T-helper 17 cell (primary cell): ENCODE measurements at regions not wholly inside any gene's neighbourhood (a gene's known extent, or its start where the extent isn't known, plus 50 kb on each side); places are given as distances from the start of the nearest gene placed in this dataset.

Experiments
- ATAC-seq: fragments of 150-1000 bp; cut with Tn5 transposase; 2 replicates; pipeline ENCODE4 v1.10.0; 2021; ENCODE audit warnings: mild to moderate bottlenecking, moderate library complexity
- DNase-seq, 3 donors: peaks; one replicate each; pipeline versions ENCODE4 v3.0.0 to v3.0.0-alpha.2; 2020 to 2021
- H3K9me3 ChIP-seq: one replicate; pipeline ENCODE4 v1.7.0; 2013; ENCODE audit warnings: low read length, mild to moderate bottlenecking; ENCODE audit not compliant: control insufficient read depth, poor library complexity, severe bottlenecking
- H3K27ac Mint-ChIP-seq: one replicate; pipeline ENCODE4 v1.8.0; 2022; ENCODE audit warnings: mild to moderate bottlenecking, moderate library complexity, mixed read lengths
- H3K27me3 Mint-ChIP-seq: one replicate; pipeline ENCODE4 v1.8.0; 2022; ENCODE audit warnings: mixed read lengths
- H3K36me3 Mint-ChIP-seq: one replicate; pipeline ENCODE4 v1.8.0; 2022; ENCODE audit warnings: low read depth, mixed read lengths
- H3K4me1 Mint-ChIP-seq: one replicate; pipeline ENCODE4 v1.8.0; 2022; ENCODE audit warnings: mild to moderate bottlenecking, mixed read lengths
- H3K4me3 Mint-ChIP-seq: one replicate; pipeline ENCODE4 v1.8.0; 2022; ENCODE audit warnings: mild to moderate bottlenecking, moderate library complexity, mixed read lengths

DNA sequence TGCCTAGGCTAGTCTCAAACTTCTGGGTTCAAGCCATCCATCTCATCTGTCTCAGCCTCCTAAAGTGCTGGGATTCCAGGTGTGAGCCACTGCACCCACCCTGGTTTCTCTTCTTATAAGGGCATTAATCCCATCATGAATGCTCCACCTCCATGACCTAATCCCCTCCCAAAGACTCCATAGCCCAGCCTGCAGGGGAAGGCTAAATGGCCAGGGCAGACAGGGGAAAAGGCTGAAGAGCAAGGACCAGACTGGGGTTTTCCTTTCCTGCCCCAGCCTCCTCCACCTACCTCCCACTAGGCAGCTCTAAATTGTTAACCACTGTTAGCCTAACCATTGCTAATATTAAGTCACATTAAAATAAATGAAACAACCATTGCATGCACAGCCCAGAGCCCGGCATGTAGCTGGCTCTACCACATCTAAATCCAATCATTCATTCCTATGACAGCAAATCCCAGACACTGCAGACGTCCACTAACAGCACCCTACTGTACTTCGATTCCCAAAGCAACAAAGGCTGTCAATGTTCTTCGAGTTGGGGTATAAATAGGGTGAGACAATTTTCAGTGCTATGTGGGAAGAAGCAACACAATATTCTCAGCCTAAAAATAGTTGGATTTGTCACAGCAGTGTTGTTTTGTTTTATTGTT is 243.2 kb upstream of the ARID1B start:
- no peaks in the 10 kb centered on the region for H3K9me3 ChIP-seq
- peaks cover 2% of the 10 kb centered on the region for H3K36me3 Mint-ChIP-seq
- no peak overlapping the region for H3K4me3 Mint-ChIP-seq
- no peak for ATAC-seq
- DNase-seq, result no peak
- H3K27ac Mint-ChIP-seq, result no peak overlapping the region
- peaks cover 5% of the 10 kb centered on the region for H3K4me1 Mint-ChIP-seq
- no peaks in the 10 kb centered on the region for H3K27me3 Mint-ChIP-seq

DNA sequence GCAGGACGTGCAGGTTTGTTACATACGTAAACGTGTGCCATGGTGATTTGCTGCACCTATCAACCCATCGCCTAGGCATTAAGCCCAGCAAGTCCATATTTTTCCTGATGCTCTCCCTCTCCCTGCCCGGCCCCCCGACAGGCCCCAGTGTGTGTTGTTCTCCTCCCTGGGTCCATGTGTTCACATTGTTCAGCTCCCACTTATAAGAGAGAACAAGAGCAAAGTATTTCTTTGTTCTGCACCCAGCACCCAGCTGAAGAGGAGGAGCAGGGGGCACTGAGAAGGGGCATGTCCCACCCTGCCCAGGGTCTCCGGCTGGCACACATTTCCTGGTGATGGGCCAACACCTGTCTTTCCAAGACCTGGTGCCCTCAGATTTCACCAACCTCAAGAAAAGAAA is 251.1 kb upstream of the ARID1B start:
- DNase-seq (no peak), ATAC-seq (no peak)
- Mint-ChIP-seq H3K4me1 (no peaks in the 10 kb centered on the region), H3K36me3 (no peaks in the 10 kb centered on the region), H3K27ac (no peak overlapping the region), H3K27me3 (no peaks in the 10 kb centered on the region), H3K4me3 (no peak overlapping the region)
- no peaks in the 10 kb centered on the region for H3K9me3 ChIP-seq

DNA sequence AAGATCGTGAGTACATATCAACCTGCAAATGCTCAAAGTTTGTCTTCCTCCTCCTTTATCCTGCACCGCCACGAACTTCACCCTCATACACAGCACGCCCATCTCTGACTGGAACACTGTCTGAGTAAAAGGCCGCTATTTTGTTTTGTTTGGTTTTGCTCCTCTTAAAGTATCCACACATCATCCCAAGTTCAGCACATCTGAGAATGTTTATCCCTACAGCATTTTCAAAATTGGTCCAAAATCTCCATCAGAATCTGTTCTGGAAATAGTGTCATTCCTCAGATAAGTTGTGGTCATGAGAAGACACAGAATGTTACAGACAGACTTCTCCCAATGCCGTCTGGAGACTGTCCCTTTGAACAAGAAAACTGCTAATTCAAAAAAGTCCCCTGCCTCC is 251.6 kb upstream of the ARID1B start:
- Mint-ChIP-seq H3K4me3 (no peak overlapping the region), H3K4me1 (no peaks in the 10 kb centered on the region), H3K27ac (no peak overlapping the region), H3K27me3 (no peaks in the 10 kb centered on the region), H3K36me3 (no peaks in the 10 kb centered on the region)
- H3K9me3 ChIP-seq, result no peaks in the 10 kb centered on the region
- ATAC-seq (no peak), DNase-seq (no peak)

DNA sequence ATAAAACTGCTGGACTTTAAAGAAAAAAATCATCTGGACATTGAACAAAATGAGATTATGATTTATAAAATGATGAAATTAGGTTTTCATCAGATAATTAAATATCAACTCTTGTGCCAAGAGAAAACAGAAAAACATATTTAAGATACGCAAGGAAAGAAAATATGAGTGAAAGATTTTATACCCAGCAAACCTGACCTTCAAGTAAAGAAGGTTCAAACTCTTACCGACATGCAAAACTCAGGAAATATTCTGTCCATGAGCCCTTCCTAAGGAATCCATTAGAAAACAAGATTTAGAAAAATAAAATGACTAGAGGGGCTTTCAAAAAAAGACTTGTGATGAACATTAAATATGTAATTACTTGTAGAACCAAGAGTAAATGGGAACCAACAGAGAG is 257.2 kb upstream of the ARID1B start:
- Mint-ChIP-seq H3K36me3 (no peaks in the 10 kb centered on the region), H3K4me3 (no peak overlapping the region), H3K27me3 (no peaks in the 10 kb centered on the region), H3K27ac (no peak overlapping the region), H3K4me1 (no peaks in the 10 kb centered on the region)
- DNase-seq (no peak), ATAC-seq (no peak)
- H3K9me3 ChIP-seq, result no peaks in the 10 kb centered on the region

DNA sequence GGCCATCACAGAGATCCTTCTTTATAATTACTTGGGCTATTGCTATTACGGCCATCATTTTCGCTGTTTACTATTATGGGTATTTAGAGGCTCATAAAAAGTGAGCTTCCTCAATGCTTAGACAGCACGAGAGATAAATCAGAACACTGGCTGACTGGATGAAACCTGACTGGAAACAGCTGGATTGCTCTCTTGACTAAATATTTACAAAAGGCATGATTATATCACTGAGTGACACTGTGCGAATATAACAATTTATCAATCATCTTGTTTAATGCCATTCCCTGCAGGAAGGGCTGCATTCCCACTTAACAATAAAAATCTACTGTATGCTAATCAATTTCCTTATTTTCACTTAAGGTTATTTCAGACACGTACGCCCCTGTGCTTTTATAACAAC is 260.1 kb upstream of the ARID1B start:
- no peaks in the 10 kb centered on the region for H3K4me1 Mint-ChIP-seq
- H3K9me3 ChIP-seq, result no peaks in the 10 kb centered on the region
- DNase-seq (no peak), ATAC-seq (no peak)
- H3K27me3 Mint-ChIP-seq, result peaks cover 5% of the 10 kb centered on the region
- no peak overlapping the region for H3K27ac Mint-ChIP-seq
- no peak overlapping the region for H3K4me3 Mint-ChIP-seq
- H3K36me3 Mint-ChIP-seq, result no peaks in the 10 kb centered on the region

DNA sequence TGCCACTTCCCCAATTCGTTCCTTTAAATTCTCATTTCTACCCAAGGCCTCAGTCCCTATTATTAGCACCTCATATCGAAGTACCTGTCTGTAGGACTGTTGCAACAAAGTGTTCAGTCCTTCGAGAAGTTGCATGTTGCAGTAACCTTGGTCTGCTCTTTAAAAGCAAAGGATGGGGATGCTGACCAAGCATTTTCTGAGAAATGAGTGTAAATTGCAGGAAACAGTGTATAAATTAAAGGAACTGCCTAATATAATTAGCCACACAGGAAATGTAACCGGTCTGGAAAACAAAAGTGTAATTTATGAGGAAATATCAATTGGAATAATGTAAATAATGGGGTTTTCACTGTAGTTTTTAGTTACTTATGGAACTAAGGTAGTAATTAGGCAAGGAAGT is 261.9 kb upstream of the ARID1B start:
- ATAC-seq, result no peak

DNA sequence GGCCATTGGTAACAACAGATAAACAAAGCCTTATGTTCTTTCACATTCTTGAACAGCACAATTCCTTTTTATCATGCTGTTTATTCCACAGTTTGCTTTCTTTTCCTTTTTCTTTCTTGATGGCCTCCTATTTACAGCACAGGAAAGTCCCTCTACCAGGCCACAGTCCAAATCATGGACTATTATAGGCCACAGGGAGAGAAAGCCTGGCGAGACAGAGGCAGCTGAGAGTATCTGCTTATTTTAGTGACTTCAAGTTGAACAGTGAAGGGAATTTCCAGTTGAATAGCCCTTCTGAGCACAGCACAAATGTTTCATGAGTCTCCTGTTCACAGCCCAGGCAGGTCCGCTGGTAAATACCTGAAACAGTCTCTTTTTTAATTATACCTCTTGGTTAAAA is 263.7 kb upstream of the ARID1B start:
- H3K9me3 ChIP-seq, result no peaks in the 10 kb centered on the region
- Mint-ChIP-seq H3K27ac (no peak overlapping the region), H3K36me3 (no peaks in the 10 kb centered on the region), H3K27me3 (peaks cover 18% of the 10 kb centered on the region), H3K4me1 (peaks cover 7% of the 10 kb centered on the region), H3K4me3 (no peak overlapping the region)
- ATAC-seq (no peak), DNase-seq (no peak)

More for the DNA sequence above, 261.9 kb upstream of the ARID1B start:
- no peaks in the 10 kb centered on the region for H3K9me3 ChIP-seq
- no peak overlapping the region for H3K27ac Mint-ChIP-seq
- no peaks in the 10 kb centered on the region for H3K36me3 Mint-ChIP-seq
- H3K27me3 Mint-ChIP-seq, result peaks cover 6% of the 10 kb centered on the region
- no peaks in the 10 kb centered on the region for H3K4me1 Mint-ChIP-seq
- no peak overlapping the region for H3K4me3 Mint-ChIP-seq
- DNase-seq, result no peak

DNA sequence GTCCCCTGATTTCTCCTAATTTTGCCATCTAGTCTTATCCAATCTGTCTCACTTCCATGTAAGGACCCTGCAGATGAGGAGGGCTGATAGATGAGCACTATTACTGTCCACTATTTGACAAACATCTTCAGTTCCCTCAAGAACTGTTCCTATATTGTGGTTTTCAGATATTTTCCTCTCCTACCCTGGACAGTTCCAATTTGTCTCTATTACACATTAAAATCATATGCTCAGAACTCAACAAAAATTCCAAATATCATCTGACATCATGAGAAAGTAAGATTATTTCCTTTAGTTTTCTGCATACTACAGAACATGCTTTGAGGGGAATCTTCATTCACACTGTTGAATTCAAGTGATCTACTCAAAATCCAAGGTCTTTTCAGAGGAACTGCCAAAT is 265.6 kb upstream of the ARID1B start:
- DNase-seq (no peak), ATAC-seq (no peak)
- H3K9me3 ChIP-seq, result no peaks in the 10 kb centered on the region
- H3K4me3 Mint-ChIP-seq, result no peak overlapping the region
- no peak overlapping the region for H3K27ac Mint-ChIP-seq
- H3K27me3 Mint-ChIP-seq, result peaks cover 30% of the 10 kb centered on the region
- H3K36me3 Mint-ChIP-seq, result no peaks in the 10 kb centered on the region
- H3K4me1 Mint-ChIP-seq, result peaks cover 13% of the 10 kb centered on the region

DNA sequence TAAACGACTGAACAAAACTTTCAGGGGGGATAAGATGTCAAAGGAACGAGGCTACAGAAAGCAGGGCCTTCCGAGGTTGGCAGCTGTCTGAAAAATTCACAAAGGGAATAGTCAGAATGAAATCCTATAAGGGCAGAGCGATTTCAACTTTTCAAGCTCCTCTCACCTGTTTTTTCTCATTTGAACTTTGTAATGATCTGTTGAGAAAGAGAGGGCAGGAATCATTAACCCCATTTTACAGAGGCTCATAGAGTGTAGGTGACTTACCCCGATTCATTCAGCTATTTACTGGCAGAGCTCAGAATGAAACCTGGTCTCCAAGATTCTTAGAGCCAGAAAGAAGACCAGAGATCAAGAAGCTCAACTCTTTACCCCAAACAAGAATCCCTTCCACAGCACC is 266.1 kb upstream of the ARID1B start:
- ATAC-seq, result no peak

DNA sequence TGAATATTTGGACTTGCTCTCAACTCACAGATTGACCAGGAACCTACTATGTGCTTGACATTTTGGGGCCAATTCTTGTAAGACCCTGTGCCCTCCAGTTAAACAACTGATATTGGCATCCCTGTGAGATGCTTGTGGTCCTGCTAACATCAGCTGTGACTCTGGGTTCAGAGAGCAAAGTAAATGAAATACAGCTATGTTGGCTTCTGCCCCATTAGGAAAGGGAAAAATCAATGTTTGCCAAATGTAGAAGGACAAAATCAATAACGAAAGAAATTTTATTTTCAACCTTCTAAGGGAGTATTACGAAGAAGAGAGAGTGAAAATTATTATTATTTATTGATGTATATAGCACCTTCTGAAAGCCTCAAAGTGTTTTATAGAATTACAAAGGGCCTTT is 266.9 kb upstream of the ARID1B start:
- ATAC-seq (no peak), DNase-seq (no peak)
- Mint-ChIP-seq H3K36me3 (no peaks in the 10 kb centered on the region), H3K27me3 (peaks cover 30% of the 10 kb centered on the region), H3K4me3 (no peak overlapping the region), H3K27ac (no peak overlapping the region), H3K4me1 (peaks cover 13% of the 10 kb centered on the region)
- H3K9me3 ChIP-seq, result no peaks in the 10 kb centered on the region

More for the DNA sequence above, 266.1 kb upstream of the ARID1B start:
- DNase-seq, result no peak
- Mint-ChIP-seq H3K27ac (no peak overlapping the region), H3K4me1 (peaks cover 13% of the 10 kb centered on the region), H3K4me3 (no peak overlapping the region), H3K36me3 (no peaks in the 10 kb centered on the region), H3K27me3 (peaks cover 30% of the 10 kb centered on the region)
- H3K9me3 ChIP-seq, result no peaks in the 10 kb centered on the region

DNA sequence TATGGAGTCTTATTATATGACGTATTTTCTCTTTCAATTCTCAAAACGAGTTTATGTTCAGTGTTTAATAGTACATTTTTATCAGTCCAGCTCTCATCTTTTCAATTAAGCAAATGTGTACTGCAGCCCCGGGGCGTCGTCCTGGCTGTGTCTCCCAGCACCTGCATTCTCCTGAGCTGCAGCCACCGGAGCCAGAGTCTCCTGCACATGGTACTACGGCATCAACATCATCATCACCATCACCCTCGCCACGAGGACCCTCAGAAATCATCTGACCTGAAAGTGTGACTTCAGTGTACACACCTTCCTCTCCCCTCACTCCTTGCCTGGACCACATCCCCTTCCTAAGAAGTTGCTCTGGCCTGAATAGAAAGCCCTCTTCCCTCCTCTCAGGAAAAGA is 267.7 kb upstream of the ARID1B start:
- Mint-ChIP-seq H3K4me1 (peaks cover 13% of the 10 kb centered on the region), H3K4me3 (no peak overlapping the region), H3K36me3 (no peaks in the 10 kb centered on the region), H3K27ac (peak overlapping the region; percentile 10), H3K27me3 (peaks cover 30% of the 10 kb centered on the region)
- no peak for DNase-seq
- no peaks in the 10 kb centered on the region for H3K9me3 ChIP-seq
- no peak for ATAC-seq

DNA sequence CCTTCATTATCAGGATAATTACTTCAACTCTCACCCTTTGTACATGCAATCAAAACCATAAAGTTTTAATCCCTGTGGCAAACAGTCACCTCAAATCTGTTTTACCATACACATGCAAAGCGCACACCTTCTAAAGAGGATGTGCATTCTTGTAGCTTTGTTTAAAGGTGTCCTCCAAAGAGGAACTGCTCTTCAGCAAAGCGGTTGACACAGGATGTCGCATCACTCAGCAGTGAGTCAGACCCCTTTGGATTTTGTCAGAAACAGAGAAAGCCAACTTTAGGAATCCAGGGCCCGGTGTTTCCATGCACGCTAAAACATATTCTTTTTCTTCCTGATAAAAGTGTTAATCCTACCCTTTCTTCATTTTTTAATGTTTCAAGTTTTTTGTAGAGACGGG is 268.3 kb upstream of the ARID1B start:
- Mint-ChIP-seq H3K4me1 (peaks cover 13% of the 10 kb centered on the region), H3K27ac (peak overlapping the region; percentile 10), H3K4me3 (no peak overlapping the region), H3K27me3 (peaks cover 30% of the 10 kb centered on the region), H3K36me3 (no peaks in the 10 kb centered on the region)
- DNase-seq (no peak), ATAC-seq (no peak)
- H3K9me3 ChIP-seq, result no peaks in the 10 kb centered on the region

DNA sequence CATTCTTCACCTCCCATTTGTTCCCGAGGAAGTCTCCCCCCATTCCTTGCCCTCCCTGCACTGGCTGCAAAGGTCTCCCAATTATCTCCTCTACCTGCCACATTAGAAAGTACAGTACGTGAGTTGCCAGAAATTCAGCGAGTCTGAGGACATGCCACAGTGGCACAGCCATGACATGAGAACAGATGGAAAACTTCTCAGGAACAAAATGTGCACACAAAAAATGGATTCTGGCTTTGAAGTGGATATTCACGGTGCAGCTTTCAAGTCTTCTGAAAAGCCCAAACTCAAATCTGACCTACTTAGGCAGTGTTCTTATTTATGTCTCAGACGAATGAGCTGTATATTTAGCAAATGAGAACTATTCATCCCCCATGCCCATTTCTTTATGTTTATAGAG is 269.1 kb upstream of the ARID1B start:
- no peak for ATAC-seq
- DNase-seq, result no peak
- no peak overlapping the region for H3K4me3 Mint-ChIP-seq
- H3K9me3 ChIP-seq, result no peaks in the 10 kb centered on the region
- H3K4me1 Mint-ChIP-seq, result peaks cover 13% of the 10 kb centered on the region
- no peak overlapping the region for H3K27ac Mint-ChIP-seq
- no peaks in the 10 kb centered on the region for H3K36me3 Mint-ChIP-seq
- H3K27me3 Mint-ChIP-seq, result peaks cover 26% of the 10 kb centered on the region

DNA sequence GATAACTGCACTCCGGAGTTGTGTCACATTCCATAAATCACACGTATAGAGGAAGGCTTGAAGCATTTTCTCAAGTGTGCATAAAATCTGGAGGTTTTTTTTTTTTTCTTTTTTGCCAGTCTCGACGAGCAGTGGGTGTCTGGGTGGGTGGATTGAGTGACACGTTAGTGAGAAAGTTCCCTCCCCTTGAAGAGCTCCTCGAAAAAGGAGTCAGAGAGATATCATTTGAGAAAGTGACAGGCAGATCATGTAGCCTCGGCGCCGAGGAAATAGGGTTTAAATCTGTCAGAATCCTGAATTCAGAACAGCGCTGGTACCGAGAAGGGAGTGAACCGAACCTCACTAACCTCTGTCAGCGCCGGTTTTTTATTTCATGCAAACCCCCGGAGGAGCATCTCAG is 269.5 kb upstream of the ARID1B start:
- DNase-seq (no peak), ATAC-seq (no peak)
- no peak overlapping the region for H3K4me3 Mint-ChIP-seq
- H3K27me3 Mint-ChIP-seq, result peaks cover 26% of the 10 kb centered on the region
- no peaks in the 10 kb centered on the region for H3K9me3 ChIP-seq
- peaks cover 13% of the 10 kb centered on the region for H3K4me1 Mint-ChIP-seq
- no peaks in the 10 kb centered on the region for H3K36me3 Mint-ChIP-seq
- no peak overlapping the region for H3K27ac Mint-ChIP-seq
